ENCODE measurements at regions not wholly inside any gene's neighbourhood (a gene's known extent, or its start where the extent isn't known, plus 50 kb on each side); places are given as distances from the start of the nearest gene placed in this dataset.

DNA sequence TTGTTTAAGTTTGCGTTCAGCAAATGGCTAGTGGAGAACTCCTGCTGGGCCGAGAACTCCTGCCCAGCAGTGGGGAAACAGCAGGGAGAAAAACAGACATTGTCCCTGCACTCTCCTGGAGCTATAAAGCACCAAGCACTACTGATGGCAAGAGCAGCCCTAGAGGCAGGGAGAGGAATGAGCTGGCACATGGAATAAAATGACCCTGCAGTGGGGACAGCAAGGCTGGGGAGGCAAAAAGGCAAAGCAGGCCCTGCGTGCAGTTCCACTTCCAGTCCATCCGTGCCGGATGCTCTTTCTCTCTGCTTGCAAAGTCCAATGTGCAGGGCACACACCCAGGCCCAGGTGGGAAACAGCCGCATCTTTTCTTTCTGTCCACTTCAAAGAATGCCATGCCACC, 415.5 kb downstream of the LRATD1 start:
- no peak for TF ChIP-seq SPI1 (IDR thresholded peaks at IDR 0.05; ENCODE audit: borderline replicate concordance, low read depth)
- TF ChIP-seq, protein P1, sequence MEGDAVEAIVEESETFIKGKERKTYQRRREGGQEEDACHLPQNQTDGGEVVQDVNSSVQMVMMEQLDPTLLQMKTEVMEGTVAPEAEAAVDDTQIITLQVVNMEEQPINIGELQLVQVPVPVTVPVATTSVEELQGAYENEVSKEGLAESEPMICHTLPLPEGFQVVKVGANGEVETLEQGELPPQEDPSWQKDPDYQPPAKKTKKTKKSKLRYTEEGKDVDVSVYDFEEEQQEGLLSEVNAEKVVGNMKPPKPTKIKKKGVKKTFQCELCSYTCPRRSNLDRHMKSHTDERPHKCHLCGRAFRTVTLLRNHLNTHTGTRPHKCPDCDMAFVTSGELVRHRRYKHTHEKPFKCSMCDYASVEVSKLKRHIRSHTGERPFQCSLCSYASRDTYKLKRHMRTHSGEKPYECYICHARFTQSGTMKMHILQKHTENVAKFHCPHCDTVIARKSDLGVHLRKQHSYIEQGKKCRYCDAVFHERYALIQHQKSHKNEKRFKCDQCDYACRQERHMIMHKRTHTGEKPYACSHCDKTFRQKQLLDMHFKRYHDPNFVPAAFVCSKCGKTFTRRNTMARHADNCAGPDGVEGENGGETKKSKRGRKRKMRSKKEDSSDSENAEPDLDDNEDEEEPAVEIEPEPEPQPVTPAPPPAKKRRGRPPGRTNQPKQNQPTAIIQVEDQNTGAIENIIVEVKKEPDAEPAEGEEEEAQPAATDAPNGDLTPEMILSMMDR (IDR thresholded peaks at IDR 0.05; ENCODE audit: insufficient read depth, low read length) = no peak
- TF ChIP-seq, protein P2, sequence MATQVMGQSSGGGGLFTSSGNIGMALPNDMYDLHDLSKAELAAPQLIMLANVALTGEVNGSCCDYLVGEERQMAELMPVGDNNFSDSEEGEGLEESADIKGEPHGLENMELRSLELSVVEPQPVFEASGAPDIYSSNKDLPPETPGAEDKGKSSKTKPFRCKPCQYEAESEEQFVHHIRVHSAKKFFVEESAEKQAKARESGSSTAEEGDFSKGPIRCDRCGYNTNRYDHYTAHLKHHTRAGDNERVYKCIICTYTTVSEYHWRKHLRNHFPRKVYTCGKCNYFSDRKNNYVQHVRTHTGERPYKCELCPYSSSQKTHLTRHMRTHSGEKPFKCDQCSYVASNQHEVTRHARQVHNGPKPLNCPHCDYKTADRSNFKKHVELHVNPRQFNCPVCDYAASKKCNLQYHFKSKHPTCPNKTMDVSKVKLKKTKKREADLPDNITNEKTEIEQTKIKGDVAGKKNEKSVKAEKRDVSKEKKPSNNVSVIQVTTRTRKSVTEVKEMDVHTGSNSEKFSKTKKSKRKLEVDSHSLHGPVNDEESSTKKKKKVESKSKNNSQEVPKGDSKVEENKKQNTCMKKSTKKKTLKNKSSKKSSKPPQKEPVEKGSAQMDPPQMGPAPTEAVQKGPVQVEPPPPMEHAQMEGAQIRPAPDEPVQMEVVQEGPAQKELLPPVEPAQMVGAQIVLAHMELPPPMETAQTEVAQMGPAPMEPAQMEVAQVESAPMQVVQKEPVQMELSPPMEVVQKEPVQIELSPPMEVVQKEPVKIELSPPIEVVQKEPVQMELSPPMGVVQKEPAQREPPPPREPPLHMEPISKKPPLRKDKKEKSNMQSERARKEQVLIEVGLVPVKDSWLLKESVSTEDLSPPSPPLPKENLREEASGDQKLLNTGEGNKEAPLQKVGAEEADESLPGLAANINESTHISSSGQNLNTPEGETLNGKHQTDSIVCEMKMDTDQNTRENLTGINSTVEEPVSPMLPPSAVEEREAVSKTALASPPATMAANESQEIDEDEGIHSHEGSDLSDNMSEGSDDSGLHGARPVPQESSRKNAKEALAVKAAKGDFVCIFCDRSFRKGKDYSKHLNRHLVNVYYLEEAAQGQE (IDR thresholded peaks at IDR 0.05; ENCODE audit: insufficient replicate concordance, low read depth) = no peak
- no peak for TF ChIP-seq POLR2AphosphoS5 (IDR thresholded peaks at IDR 0.05; ENCODE audit: low read depth)

Measured in HL-60 (cell line).